ENCODE measurements at regions not wholly inside any gene's neighbourhood (a gene's known extent, or its start where the extent isn't known, plus 50 kb on each side); places are given as distances from the start of the nearest gene placed in this dataset.
A peak's percentile ranks its signal among the peaks of the same experiment; 100 is the strongest.
"Not testable (repeated sequence)": the region's sequence is repeated elsewhere in the genome, so short reads cannot be mapped to it uniquely, and the experiment has no call there.

- Histone ChIP-seq H3K4me3 (no peak overlapping the region), H3K27ac (no peak overlapping the region)
Observed at GRCh38 chr12:61267474-61267873, 992.7 kb upstream of the USP15 start.

DNA sequence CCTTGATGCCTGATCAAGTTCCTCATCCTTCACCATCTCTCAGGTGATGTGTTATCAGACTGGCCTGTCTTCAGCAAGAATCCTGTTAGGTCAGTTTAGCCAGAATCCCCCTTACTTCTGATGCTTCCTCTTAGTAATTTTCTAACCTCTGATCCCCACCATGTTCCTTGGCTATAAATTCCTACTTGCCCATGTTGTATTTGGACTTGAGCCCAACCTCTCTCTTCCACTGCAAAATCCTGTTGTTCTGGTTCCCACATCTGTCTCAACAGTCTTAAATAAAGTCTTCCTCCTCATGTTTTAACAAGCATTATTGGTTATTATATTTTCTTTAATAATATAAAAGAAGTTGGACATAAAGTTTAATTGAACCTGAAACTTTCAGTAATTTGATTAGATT, 987.8 kb upstream of the USP15 start:
- Histone ChIP-seq H3K27ac (no peak overlapping the region), H3K4me3 (no peak overlapping the region)

GRCh38 chr12:61282790-61283575, 977.2 kb upstream of the USP15 start:
- no peak overlapping the region for H3K27ac ChIP-seq
- no peak overlapping the region for H3K4me3 ChIP-seq

DNA sequence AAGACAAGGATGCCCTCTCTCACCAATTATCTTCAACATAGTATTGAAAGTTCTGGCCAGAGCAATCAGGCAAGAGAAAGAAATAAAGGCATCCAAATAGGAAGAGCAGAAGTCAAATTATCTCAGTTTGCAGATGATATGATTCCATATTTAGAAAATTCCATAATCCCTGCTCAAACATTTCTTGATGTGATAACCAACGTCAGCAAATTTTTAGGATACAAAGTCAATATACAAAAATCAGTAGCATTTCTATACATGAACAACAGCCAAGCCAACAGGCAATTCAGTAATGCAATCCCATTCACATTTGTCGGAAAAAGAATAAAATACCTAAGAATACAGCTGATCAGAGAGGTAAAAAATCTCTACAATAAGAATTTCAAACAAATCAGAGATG, 969.7 kb upstream of the USP15 start:
- H3K4me3 ChIP-seq = no peak overlapping the region
- peak overlapping the region in 1 of 21 experiments; percentile 23 for H3K27ac ChIP-seq

DNA sequence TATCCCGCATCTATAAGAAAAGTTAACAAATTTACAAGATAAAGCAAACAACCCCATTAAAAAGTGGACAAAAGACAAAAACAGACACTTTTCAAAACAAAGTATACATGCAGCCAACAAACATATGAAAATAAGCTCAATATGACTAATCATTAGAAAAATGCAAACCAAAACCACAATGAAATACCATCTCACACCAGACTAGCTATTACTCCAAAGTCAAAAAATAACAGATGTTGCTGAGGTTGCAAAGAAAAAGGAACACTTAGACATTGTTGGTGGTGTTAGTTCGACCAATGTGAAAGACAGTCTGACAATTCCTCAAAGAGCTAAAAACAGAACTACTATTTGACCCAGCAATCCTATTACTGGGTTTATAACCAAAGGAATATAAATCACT, 968.6 kb upstream of the USP15 start:
- H3K27ac ChIP-seq = no peak overlapping the region
- no peak overlapping the region for H3K4me3 ChIP-seq

- H3K4me3 ChIP-seq, H3K27ac ChIP-seq: not testable (repeated sequence)
Observed at GRCh38 chr12:61294011-61294410, 966.2 kb upstream of the USP15 start.

DNA sequence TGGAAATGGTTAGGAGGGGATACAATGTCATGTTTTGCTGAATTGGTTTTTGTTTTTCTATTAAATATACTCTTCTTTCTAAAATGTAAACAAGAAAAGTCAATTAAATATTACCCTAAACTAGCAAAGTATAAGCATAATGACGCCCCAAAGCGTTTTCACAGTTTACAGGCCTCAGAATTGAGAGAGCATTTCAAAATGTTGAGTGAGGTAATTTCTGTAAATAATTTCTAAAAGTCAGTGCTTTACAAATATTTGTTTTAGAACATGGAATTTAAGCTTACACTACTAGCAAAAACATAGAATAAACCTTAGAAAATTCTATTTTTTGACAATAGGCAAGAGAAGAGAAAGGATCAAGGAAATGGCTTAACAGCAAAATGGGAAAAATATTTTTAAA, 958.4 kb upstream of the USP15 start:
- H3K4me3 ChIP-seq = no peak overlapping the region
- H3K27ac ChIP-seq = no peak overlapping the region

DNA sequence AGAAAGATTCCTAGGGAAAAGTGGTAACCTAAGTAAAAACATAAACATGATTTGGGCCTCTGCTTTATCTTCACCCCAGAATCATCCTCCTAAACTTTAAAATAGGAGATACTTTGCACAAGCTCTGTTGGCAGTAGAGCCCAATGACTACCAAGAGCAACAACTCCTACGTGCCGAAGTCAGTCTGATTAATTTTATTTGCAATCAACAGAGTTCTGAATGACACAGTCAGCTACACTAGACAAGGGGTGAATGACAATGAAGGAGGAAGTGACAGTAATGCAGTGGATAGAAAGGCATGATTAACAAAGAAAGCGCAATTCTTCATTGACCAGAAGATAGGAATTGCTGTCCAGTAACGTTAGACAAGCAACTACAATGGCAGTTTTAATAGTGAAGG, 957.9 kb upstream of the USP15 start:
- no peak overlapping the region for H3K4me3 ChIP-seq

DNA sequence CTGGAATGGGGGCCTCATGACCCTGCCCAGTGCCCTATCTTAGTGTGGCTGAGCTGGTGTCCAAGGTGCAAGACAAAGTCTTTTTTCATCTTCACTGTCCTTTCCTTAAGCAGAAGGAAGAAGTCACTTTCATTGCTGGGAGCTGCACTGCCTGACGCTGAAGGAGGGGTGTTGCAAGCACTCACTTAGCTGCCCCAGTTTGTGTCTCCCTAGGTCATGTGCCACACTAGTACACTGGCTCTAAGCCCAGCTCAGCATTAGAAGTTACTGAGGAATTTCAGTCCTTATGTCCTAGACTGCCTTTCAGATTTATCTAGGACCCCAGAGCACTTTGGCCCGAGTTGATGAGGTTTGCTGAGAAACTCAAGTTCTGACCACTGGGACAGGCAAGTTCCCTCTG, 952.0 kb upstream of the USP15 start:
- H3K4me3 ChIP-seq = no peak overlapping the region
- H3K27ac ChIP-seq = no peak overlapping the region

More for the DNA sequence above, 957.9 kb upstream of the USP15 start:
- H3K27ac ChIP-seq = no peak overlapping the region

- H3K27ac ChIP-seq = no peak overlapping the region
Observed at GRCh38 chr12:61311413-61311812, 948.8 kb upstream of the USP15 start.

DNA sequence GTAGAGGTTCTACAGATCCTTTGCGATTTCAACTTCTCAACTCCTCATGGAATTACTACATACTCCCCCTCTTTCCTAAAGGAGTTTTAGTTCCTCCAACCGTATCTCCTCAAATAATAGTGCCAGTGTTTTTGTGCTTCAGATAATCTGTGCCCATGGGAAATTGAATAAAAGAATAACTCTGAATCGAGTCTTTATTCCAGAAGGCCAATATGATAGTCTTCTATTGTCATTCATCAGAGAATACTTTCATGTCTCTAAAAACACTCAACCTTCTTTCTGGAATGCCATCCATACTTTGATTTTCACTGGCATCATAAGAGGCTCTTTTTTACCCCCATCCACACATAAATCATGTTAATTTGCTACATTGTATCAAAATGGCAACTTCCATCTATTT, 911.3 kb upstream of the USP15 start:
- no peak overlapping the region for H3K4me3 ChIP-seq
- H3K27ac ChIP-seq = no peak overlapping the region

More at GRCh38 chr12:61311413-61311812, 948.8 kb upstream of the USP15 start:
- no peak overlapping the region for H3K4me3 ChIP-seq

DNA sequence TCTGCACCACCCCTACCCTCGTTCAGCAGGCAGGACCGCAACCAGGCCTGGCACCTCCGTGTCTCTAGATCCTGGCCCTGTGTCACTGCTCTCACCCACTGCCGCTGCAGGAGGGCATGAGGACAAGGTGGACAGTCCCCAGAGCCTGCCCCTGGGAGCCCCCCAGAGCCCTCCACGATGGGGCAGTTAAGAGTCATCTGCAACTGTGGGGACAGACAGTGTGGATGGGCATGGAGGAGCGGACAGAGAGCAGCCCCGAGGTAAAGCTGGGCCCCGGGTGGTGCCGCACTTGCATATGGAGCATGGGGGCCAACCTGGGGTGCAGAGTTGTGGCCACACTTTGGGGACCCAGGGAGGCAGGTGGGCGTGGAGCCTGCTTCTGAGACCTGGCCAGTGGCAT, 905.1 kb upstream of the USP15 start:
- Histone ChIP-seq H3K4me3 (no peak overlapping the region), H3K27ac (no peak overlapping the region)

- Histone ChIP-seq H3K27ac (no peak overlapping the region), H3K4me3 (no peak overlapping the region)
Observed at GRCh38 chr12:61356485-61356884, 903.7 kb upstream of the USP15 start.

GRCh38 chr12:61357496-61357895, 902.7 kb upstream of the USP15 start:
- no peak overlapping the region for H3K4me3 ChIP-seq

GRCh38 chr12:61362037-61362436, 898.2 kb upstream of the USP15 start:
- Histone ChIP-seq H3K27ac (no peak overlapping the region), H3K4me3 (no peak overlapping the region)

More at GRCh38 chr12:61357496-61357895, 902.7 kb upstream of the USP15 start:
- no peak overlapping the region for H3K27ac ChIP-seq

DNA sequence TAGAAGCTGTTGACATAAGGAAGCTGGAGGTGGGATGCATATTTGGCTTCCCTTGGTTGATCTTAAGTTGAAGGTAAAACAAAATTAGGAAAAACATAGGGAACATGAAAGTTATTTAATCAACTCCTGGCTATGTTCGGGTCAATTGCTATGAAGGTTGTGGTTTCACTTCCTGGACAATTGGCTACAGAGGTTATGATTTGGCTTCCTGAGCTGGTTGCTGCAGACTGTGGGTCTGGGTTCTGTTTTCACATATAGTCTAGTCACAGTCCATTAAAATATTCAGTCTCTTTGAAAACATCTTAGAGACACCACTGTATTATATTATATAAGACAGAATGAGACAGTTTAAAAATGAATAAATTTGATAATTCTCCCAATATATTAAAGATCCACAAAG, 895.2 kb upstream of the USP15 start:
- Histone ChIP-seq H3K27ac (no peak overlapping the region), H3K4me3 (no peak overlapping the region)

GRCh38 chr12:61367281-61367785, 892.9 kb upstream of the USP15 start:
- Histone ChIP-seq H3K27ac (no peak overlapping the region), H3K4me3 (no peak overlapping the region)

- Histone ChIP-seq H3K27ac (no peak overlapping the region), H3K4me3 (no peak overlapping the region)
Observed at GRCh38 chr12:61369241-61369910, 890.8 kb upstream of the USP15 start.

DNA sequence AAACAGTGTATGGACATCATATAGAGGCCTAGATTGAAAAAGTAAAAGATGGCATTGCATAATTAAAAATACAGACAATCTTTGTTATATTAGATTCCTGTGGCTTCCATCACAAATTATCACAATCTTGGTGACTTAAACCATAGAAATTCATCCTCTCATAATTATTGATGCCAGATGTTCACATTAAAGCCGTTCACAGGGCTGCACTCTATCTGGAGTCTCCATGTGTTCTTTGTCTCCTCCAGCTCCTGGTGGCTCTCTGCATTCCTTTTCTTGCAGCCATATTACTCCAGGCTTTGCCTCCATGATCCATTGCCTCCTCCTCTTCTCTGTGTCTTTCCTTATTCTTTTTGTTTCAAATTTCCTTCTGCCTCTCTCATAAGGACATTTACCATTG, 875.7 kb upstream of the USP15 start:
- no peak overlapping the region for H3K27ac ChIP-seq
- H3K4me3 ChIP-seq = no peak overlapping the region

DNA sequence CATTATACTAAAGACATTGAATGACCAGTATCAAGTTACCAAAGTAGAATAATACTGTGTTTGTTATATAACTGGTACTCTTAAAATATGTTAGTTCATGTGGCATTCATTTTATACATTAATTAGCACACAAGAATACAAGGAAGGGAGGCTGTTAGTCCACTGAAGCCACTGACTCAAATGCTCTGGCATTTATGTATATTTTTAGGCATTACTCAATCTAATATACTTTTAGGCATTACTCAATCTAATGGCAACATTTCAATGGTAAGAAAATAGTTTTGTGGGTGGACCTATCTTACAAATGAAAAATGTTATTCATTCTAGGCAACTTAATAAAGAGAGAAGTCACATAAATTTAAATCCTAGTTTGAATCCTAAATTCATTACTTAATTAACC, 874.4 kb upstream of the USP15 start:
- no peak overlapping the region for H3K27ac ChIP-seq
- no peak overlapping the region for H3K4me3 ChIP-seq

GRCh38 chr12:61397668-61398067, 862.5 kb upstream of the USP15 start:
- H3K27ac ChIP-seq = no peak overlapping the region

More at GRCh38 chr12:61397668-61398067, 862.5 kb upstream of the USP15 start:
- no peak overlapping the region for H3K4me3 ChIP-seq
